ENCODE measurements at regions not wholly inside any gene's neighbourhood (a gene's known extent, or its start where the extent isn't known, plus 50 kb on each side); places are given as distances from the start of the nearest gene placed in this dataset.

DNA sequence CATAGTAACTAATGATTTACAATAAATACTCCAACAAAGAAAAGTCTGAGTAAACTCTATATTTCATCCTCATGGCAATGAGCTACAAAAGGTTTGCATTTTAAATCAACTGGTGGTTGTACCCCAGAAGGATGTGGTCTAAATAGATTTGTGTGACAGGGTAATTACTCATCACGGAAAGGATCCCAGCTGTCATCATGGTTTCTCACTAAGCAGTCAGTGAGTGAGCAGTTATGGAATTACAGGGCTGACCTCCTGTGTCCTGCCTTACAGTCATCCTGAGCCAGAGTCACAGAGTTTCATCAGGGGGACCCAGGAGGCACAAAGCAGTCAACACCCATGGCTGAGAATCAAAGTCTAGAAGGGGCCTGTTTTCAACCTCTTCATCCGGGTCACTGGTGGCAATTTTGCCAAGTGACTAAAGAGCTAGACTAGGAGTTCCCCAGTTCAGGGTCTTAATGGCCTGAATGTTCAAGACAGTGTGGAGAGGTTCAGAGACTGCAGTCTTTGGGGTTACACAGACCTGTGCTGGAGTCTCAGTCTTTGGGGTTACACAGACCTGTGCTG lies 210.7 kb upstream of the SLC24A2 start:
- no peak for DNase-seq (ENCODE audit: low read depth)

GRCh38 chr9:19998823-19999455 lies 210.1 kb upstream of the SLC24A2 start:
- no peak for DNase-seq (ENCODE audit: low read depth)

GRCh38 chr9:19998153-19998552 lies 209.3 kb upstream of the SLC24A2 start:
- no peak for DNase-seq (ENCODE audit: low read depth)

- DNase-seq (ENCODE audit: low read depth), result no peak
These were observed 206.8 kb upstream of the SLC24A2 start for GRCh38 chr9:19995619-19996018.

DNA sequence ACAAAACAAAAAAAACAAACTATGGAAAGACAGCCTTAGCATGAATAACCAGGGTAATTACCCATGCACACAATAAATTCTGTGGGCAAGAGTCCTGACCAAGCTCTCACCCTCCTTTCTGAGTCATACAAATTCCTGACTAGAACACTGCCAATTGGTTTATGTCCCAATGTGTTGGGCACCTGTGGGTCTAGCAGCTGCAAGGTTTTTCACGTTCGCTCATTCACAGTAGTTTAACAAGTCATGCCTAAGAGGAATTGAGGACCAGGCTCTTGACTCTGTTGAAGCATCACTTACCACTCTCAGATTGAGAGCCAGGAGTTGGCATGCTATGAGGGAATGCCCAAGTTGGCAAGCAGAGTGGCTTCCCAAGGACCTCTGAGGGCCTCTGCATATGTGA lies 205.5 kb upstream of the SLC24A2 start:
- DNase-seq (ENCODE audit: low read depth), result no peak

- no peak for DNase-seq (ENCODE audit: low read depth)
These were observed 203.7 kb upstream of the SLC24A2 start for GRCh38 chr9:19992556-19992955.

- no peak for DNase-seq (ENCODE audit: low read depth)
These were observed 200.4 kb upstream of the SLC24A2 start for GRCh38 chr9:19989213-19989612.

GRCh38 chr9:19988281-19988680 lies 199.4 kb upstream of the SLC24A2 start:
- no peak for DNase-seq (ENCODE audit: low read depth)

- DNase-seq (ENCODE audit: low read depth), result no peak
These were observed 196.2 kb upstream of the SLC24A2 start for GRCh38 chr9:19985081-19985480.

DNA sequence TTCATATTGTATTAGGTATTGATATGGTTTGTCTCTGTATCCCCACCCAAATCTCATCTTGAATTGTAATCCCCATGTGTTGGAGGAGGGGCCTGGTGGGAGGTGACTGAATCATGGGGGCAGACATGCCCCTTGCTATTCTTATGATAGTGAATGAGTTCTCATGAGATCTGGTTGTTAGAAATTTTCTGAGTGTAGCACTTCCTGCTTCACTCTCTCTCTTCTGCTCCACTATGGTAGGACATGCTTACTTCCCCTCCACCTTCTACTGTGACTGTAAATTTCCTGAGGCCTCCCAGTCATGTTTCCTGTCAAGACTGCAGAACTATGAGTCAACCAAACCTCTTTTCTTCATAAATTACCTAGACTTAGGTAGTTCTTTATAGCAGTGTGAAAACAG lies 187.4 kb upstream of the SLC24A2 start:
- no peak for DNase-seq (ENCODE audit: low read depth)

GRCh38 chr9:19975499-19975898 lies 186.7 kb upstream of the SLC24A2 start:
- no peak for DNase-seq (ENCODE audit: low read depth)

DNA sequence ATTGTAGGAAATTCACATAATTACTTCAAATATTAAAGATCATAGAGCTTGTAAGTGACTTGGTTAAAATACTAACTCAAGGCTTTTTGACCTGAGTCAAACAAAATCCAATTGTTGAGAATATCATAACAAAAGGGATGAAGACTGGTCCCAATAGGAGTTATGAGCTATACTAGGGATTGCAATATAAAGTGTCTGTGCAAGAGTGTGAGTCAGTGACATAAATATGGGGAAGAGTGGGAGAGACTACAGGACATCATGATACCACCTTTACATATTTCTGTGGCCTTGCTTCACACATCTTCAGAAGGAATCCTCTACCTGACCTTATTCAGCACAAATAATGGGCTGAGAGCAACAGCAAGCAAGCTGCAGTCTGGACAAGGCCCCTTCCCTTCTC lies 180.9 kb upstream of the SLC24A2 start:
- DNase-seq (ENCODE audit: low read depth), result no peak

GRCh38 chr9:19967888-19968459 lies 179.1 kb upstream of the SLC24A2 start:
- no peak for DNase-seq (ENCODE audit: low read depth)

- DNase-seq (ENCODE audit: low read depth), result no peak
These were observed 178.5 kb upstream of the SLC24A2 start for GRCh38 chr9:19967216-19967887.

- DNase-seq (ENCODE audit: low read depth), result no peak
These were observed 176.5 kb upstream of the SLC24A2 start for GRCh38 chr9:19965336-19965735.

GRCh38 chr9:19947996-19948395 lies 159.2 kb upstream of the SLC24A2 start:
- DNase-seq (ENCODE audit: low read depth), result peak; percentile 14

DNA sequence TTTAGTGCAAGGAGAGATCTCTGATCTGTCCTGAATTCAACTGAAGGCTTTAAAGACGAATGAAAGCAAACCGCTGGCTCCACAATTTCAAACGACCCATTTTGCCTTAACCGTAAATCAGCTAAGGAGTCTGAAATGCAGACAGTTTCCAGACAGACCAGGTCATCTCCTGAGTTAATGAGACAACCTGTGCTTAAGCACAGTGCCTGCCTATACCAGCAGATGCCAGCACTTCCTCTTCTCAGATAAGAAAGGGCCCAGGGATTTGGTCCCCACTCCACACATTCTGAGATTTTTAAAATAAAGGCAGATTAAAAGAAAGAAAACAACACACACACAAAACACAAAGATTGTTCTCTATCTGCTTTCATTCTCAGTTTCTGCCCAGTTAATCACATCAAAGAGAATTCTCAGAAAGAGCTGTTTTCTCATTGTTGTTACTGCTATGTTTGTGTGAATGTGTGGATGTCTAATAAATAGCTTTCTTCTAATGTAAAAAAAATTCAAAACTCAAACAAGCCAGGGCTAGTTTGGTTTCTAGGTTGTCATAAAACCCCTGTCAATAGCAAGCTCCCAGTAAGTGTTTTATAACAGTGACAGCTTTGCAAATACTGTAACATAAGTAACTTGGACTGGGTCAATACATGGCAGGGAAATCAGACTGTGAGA lies 157.7 kb upstream of the SLC24A2 start:
- no peak for DNase-seq (ENCODE audit: low read depth)

DNA sequence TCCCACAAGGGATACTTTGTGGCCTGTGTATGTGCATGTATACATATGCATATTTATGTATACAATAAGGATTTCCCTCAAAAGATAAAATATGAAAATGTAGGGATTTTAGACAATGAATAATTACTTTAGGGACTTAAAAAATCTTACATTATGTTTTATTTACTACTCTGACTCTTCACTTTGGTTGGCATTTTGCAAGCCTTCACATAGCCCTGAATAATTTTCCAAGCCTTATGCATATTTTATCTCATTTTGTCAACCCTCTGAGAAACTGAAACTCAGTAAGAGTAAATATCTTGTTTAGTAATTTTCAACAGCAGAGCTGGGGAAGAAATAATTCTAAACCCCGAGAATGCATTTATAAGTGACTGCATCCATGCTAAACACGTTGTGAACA lies 153.0 kb upstream of the SLC24A2 start:
- DNase-seq (ENCODE audit: low read depth), result no peak

GRCh38 chr9:19940811-19941535 lies 152.1 kb upstream of the SLC24A2 start:
- no peak for DNase-seq (ENCODE audit: low read depth)

GRCh38 chr9:19939734-19940278 lies 151.0 kb upstream of the SLC24A2 start:
- DNase-seq (ENCODE audit: low read depth), result no peak

GRCh38 chr9:19938990-19939733 lies 150.3 kb upstream of the SLC24A2 start:
- no peak for DNase-seq (ENCODE audit: low read depth)
